ENCODE measurements at regions not wholly inside any gene's neighbourhood (a gene's known extent, or its start where the extent isn't known, plus 50 kb on each side); places are given as distances from the start of the nearest gene placed in this dataset.

DNA sequence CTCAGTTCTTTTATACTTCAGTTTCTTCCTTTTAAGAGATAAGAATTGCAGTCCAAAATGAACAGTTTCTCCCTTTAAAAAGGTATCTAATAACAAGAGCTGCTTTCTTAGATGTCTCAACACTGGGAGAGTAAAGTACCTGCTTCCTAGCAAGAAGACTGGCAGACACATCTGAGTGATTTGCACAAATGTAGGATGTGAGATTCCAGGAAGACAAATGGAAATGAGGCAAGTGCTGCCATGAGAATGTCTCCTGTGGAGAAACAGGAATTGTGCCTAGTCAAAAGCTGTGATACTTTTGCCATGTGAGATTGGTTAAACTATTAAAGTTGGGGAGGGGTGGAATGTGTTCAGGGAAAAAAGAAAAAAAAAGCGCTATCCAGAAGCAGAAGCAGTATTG lies 159.1 kb downstream of the HTR1A start:
- TF ChIP-seq, protein P1, sequence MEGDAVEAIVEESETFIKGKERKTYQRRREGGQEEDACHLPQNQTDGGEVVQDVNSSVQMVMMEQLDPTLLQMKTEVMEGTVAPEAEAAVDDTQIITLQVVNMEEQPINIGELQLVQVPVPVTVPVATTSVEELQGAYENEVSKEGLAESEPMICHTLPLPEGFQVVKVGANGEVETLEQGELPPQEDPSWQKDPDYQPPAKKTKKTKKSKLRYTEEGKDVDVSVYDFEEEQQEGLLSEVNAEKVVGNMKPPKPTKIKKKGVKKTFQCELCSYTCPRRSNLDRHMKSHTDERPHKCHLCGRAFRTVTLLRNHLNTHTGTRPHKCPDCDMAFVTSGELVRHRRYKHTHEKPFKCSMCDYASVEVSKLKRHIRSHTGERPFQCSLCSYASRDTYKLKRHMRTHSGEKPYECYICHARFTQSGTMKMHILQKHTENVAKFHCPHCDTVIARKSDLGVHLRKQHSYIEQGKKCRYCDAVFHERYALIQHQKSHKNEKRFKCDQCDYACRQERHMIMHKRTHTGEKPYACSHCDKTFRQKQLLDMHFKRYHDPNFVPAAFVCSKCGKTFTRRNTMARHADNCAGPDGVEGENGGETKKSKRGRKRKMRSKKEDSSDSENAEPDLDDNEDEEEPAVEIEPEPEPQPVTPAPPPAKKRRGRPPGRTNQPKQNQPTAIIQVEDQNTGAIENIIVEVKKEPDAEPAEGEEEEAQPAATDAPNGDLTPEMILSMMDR (IDR thresholded peaks at IDR 0.05) = no peak

DNA sequence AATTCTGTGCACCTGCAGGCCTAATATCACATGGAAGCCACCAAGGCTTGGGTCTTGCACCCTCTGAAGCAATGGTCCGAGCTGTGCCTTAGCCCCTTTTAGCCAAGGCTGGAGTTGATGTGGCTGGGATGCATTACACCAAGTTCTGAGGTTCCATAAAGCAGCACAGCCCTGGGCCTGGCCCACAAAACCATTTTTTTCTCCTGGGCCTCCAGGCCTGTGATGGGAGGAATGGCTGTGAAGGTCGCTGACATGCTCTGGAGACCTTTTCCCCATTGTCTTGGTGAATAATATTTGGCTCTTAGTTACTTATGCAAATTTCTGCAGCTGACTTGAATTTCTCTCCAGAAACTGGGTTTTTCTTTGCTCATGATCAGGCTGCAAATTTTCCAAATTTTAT lies 167.3 kb downstream of the HTR1A start:
- TF ChIP-seq, protein P1 (IDR thresholded peaks at IDR 0.05) = no peak

DNA sequence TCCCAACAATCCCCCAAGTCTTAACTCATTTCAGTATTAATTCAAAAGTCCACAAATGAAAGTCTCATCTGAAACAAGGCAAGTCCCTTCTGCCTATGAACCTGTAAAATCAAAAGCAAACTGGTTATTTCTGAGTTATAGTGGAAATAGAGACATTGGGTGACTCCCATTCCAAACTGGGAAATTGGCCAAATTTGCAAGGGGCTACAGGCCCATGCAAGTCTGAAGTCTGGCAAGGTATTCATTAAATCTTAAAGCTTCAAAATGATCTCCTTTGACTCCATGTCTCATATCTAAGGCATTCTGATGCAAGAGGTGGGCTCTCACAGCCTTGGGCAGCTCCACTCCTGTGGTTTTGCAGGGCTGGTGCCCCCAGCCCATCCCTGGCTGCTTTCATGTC lies 167.9 kb downstream of the HTR1A start:
- TF ChIP-seq, protein P1 (IDR thresholded peaks at IDR 0.05) = no peak

DNA sequence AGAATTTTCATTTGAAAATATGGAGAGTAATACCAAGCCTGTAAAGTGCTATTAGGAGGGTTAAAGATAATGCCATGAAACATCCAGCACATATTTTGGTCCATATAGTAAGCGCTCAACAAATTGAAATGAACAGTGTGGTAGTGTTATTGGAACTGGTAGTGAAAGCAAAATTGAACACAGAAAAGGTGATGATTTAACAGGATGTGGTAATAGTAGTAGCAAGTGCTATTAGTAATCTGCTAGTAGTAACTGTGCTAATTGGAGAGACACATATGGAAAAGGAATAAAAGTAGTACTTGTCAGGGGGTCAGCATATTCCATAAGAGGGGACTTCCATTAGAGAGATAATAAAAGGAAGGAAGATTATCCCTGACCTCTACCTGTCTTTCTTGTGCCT lies 187.3 kb downstream of the HTR1A start:
- TF ChIP-seq, protein P1 (IDR thresholded peaks at IDR 0.05) = no peak

DNA sequence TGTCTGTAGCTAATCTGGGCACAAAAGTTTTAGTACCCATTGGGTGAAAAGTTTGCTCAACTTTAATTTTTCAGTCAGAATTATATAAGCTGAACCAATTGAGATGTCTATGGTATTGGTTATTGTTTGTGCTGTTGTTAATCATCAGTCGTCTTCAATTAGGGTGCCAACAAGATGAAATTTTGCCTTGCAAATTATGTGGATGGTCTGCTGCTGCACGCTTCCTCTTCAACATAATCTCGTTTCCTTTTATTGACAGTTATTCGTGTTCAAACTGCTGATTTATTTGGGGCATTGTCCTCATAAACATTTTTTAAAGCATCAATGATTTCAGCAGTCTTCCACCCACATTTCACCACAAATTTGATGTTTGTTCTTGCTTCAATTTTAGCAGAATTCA lies 194.0 kb downstream of the HTR1A start:
- TF ChIP-seq, protein P1 (IDR thresholded peaks at IDR 0.05) = no peak

DNA sequence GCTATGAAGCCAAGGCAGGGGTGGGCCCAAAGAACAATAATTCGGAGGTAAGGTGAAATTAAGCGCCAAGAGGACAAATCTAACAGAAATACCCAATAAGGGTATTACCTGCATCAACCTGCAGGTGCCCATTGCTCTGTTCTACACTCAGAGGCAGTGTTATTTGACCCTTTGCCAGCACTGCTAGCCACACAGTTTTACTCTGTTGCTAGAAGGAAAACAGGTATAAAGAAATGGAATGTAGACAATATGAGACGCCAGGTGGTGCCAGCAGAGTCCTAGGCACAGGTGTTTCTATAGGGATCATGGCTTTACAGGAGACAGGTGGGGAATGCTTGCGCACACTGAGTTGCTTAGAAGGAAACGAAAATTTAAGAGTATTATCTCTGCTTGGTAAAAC lies 201.3 kb downstream of the HTR1A start:
- TF ChIP-seq, protein P1 (IDR thresholded peaks at IDR 0.05) = no peak

DNA sequence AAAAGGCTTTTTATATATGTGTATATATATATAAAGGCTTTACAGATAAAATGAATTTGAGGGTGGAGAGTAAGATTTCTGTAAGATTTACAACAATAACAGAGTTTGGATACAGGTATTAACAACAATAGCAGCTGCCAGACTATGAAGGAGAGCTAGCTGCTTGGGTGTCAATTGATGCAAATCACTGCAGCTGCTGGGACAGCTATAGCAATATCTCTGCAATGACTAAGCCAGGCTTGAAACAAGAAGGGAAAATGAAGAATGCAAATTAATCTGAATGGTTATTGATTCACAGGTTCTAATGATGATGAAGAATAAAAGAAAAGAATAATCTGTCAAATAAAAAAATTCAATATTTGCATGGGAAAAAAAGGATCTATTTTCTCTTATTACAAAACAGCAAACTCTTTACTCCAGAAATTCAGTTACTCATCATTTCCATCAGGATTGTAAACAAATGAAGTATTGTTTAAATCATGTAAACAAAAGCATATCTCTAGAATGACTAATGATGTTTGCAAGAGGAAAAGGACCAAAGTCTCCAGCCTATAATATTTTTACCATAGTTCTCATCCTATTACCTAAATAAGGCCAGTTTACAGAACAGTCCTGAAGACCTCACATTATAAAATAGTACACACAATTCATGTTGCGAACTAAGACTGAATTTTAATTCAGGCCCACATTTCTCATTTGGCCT lies 219.0 kb downstream of the HTR1A start:
- TF ChIP-seq, protein P1 (IDR thresholded peaks at IDR 0.05) = no peak

DNA sequence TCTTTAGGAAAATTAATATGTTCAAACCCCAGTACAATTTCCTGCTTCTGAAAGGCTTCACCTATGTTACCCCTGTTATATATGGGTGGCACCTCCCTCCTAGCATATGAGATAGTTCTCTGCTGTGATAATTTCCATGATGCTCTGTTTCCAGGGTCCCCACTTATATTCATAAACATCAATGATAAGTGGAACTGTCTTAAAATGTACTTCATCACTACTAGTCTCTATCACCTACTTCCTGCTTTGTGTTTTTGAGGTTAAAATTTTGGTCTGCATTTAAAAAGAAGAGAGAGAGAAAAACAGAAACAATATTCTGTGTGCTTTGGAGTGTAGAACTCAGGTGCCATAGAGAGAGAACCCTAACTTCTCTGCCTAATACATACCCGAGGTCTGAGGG lies 234.7 kb downstream of the HTR1A start:
- TF ChIP-seq, protein P1 (IDR thresholded peaks at IDR 0.05) = no peak

All from LNCAP (cell line).